ENCODE measurements at regions not wholly inside any gene's neighbourhood (a gene's known extent, or its start where the extent isn't known, plus 50 kb on each side); places are given as distances from the start of the nearest gene placed in this dataset.

DNA sequence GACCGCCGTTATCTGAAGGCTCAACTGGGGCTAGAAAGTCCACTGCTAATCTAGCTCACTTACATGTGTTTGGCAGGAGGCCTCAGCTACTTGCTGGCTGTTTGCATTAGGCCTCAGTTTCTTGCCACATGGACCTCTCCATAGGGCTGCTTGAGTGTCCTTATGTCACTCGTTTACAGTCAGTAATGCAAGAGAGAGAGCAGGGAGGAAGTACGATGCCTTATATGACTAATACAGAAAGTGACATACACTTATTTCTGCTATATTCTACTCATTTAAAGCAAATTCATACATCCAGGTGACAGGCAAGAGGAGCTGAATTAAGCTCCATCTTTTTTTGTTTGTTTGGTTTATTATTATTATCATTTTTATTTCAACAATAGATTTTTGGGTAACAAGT is 179.6 kb downstream of the LURAP1L start:
- no peak overlapping the region for H3K4me3 ChIP-seq (ENCODE audit: control extremely low read depth in 1 of 5, extremely low read depth in 1 of 5, insufficient read depth in 1 of 5, low read depth in 2 of 5, low read length in 4 of 5)
- no peak overlapping the region for H2AFZ ChIP-seq (ENCODE audit: insufficient read depth, low read depth, low read length, poor library complexity, severe bottlenecking)
- no peaks in the 10 kb centered on the region for H3K79me2 ChIP-seq (ENCODE audit: control insufficient read depth, insufficient read depth, low read length)
- DNase-seq (no peak), ATAC-seq (ENCODE audit: low read depth) (no peak)
- Mint-ChIP-seq H3K4me1 (no peaks in the 10 kb centered on the region), H3K4me3 (no peak overlapping the region), H3K27ac (no peak overlapping the region), H3K9me3 (ENCODE audit: insufficient read depth) (peaks cover 8% of the 10 kb centered on the region), H3K27me3 (no peaks in the 10 kb centered on the region)
- CTCF ChIA-PET, result no interaction called here
- H3K4me1 ChIP-seq (ENCODE audit: control insufficient read depth in 2 of 2, insufficient read depth in 2 of 2, low read length in 2 of 2), result no peaks in the 10 kb centered on the region
- H3K9ac ChIP-seq (ENCODE audit: low read length), result no peak overlapping the region
- no peak overlapping the region for H3K4me2 ChIP-seq (replicated peaks; ENCODE audit: low read depth, low read length, poor library complexity, severe bottlenecking)
- H3K27me3 ChIP-seq (replicated peaks in 1 of 4; ENCODE audit: control extremely low read depth in 1 of 4, control insufficient read depth in 3 of 4, insufficient read depth in 4 of 4, low read length in 3 of 4), result no peaks in the 10 kb centered on the region
- no peak overlapping the region for H3K27ac ChIP-seq (ENCODE audit: low read length in 2 of 2)
- 100% methylated on average over 2 of the region's 4 CpGs for WGBS (ENCODE audit: insufficient coverage)
- H4K20me1 ChIP-seq (ENCODE audit: control insufficient read depth, insufficient read depth, low read length, poor library complexity, severe bottlenecking), result no peaks in the 10 kb centered on the region
- H3K9me3 ChIP-seq (ENCODE audit: control extremely low read depth in 1 of 3, control insufficient read depth in 2 of 3, insufficient read depth in 1 of 3, low read length in 2 of 3), result peaks cover 0 to 7% (median 0%) of the 10 kb centered on the region in 3 donors
- POLR2A ChIA-PET, result no interaction called here
- no peaks in the 10 kb centered on the region for H3K36me3 ChIP-seq (replicated peaks in 1 of 2; ENCODE audit: control extremely low read depth in 1 of 2, control insufficient read depth in 1 of 2, extremely low read depth in 1 of 2, insufficient read depth in 2 of 2, low read length in 1 of 2)
- intact Hi-C loops (cut with micrococcal nuclease), result no loop called here
- TF ChIP-seq, protein P1, sequence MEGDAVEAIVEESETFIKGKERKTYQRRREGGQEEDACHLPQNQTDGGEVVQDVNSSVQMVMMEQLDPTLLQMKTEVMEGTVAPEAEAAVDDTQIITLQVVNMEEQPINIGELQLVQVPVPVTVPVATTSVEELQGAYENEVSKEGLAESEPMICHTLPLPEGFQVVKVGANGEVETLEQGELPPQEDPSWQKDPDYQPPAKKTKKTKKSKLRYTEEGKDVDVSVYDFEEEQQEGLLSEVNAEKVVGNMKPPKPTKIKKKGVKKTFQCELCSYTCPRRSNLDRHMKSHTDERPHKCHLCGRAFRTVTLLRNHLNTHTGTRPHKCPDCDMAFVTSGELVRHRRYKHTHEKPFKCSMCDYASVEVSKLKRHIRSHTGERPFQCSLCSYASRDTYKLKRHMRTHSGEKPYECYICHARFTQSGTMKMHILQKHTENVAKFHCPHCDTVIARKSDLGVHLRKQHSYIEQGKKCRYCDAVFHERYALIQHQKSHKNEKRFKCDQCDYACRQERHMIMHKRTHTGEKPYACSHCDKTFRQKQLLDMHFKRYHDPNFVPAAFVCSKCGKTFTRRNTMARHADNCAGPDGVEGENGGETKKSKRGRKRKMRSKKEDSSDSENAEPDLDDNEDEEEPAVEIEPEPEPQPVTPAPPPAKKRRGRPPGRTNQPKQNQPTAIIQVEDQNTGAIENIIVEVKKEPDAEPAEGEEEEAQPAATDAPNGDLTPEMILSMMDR (IDR thresholded peaks at IDR 0.05), result no peak
- TF ChIP-seq EZH2 (IDR thresholded peaks at IDR 0.05; ENCODE audit: borderline replicate concordance, insufficient read depth, low read depth, low read length, poor library complexity, severe bottlenecking), result no peak

DNA sequence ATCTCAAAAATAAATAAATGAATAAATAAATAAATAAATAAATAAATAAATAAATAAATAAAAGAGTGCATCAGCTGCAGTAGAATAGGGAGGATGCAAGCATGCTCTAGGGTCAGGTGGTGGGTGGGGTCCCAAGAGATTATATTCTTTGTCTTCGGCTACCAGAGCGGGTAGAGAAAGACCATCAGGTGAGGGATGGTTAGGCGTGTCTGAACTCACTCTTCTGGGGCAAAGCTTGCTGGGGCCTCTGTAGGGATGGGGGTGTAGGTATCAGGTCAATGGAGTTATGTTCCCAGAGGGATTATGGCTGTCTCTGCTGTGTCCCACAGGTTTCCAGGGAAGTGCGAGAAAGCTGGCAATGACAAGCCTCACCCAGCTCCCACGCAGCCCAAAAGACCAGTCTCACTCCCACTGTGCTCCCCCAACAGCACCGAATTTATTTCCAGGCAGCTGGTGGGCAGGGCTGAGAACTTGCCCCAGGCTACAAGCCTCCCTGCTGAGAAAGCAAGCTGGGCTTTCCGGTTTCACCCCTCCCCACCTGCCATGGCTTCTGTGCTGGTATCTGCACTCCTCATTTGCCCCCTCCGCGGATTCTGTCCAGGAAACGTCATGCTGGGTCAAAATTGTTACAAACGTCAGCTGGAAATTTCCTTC is 180.8 kb downstream of the LURAP1L start:
- Mint-ChIP-seq H3K27me3 (no peaks in the 10 kb centered on the region), H3K4me1 (no peaks in the 10 kb centered on the region), H3K4me3 (no peak overlapping the region), H3K9me3 (ENCODE audit: insufficient read depth) (peaks cover 8% of the 10 kb centered on the region), H3K27ac (no peak overlapping the region)
- no peak for DNase-seq
- ChIA-PET CTCF (no interaction called here), POLR2A (no interaction called here)
- Histone ChIP-seq H3K4me3 (ENCODE audit: control extremely low read depth in 1 of 5, extremely low read depth in 1 of 5, insufficient read depth in 1 of 5, low read depth in 2 of 5, low read length in 4 of 5) (no peak overlapping the region), H3K9me3 (ENCODE audit: control extremely low read depth in 1 of 3, control insufficient read depth in 2 of 3, insufficient read depth in 1 of 3, low read length in 2 of 3) (peaks cover 0 to 7% (median 0%) of the 10 kb centered on the region in 3 donors), H3K79me2 (ENCODE audit: control insufficient read depth, insufficient read depth, low read length) (no peaks in the 10 kb centered on the region), H3K36me3 (replicated peaks in 1 of 2; ENCODE audit: control extremely low read depth in 1 of 2, control insufficient read depth in 1 of 2, extremely low read depth in 1 of 2, insufficient read depth in 2 of 2, low read length in 1 of 2) (no peaks in the 10 kb centered on the region), H3K4me1 (ENCODE audit: control insufficient read depth in 2 of 2, insufficient read depth in 2 of 2, low read length in 2 of 2) (no peaks in the 10 kb centered on the region), H3K9ac (ENCODE audit: low read length) (no peak overlapping the region), H3K4me2 (replicated peaks; ENCODE audit: low read depth, low read length, poor library complexity, severe bottlenecking) (no peak overlapping the region), H4K20me1 (ENCODE audit: control insufficient read depth, insufficient read depth, low read length, poor library complexity, severe bottlenecking) (no peaks in the 10 kb centered on the region), H2AFZ (ENCODE audit: insufficient read depth, low read depth, low read length, poor library complexity, severe bottlenecking) (no peak overlapping the region), H3K27me3 (replicated peaks in 1 of 4; ENCODE audit: control extremely low read depth in 1 of 4, control insufficient read depth in 3 of 4, insufficient read depth in 4 of 4, low read length in 3 of 4) (no peaks in the 10 kb centered on the region), H3K27ac (ENCODE audit: low read length in 2 of 2) (no peak overlapping the region)
- no peak for ATAC-seq (ENCODE audit: low read depth)
- intact Hi-C loops (cut with micrococcal nuclease), result no loop called here
- TF ChIP-seq EZH2 (IDR thresholded peaks at IDR 0.05; ENCODE audit: borderline replicate concordance, insufficient read depth, low read depth, low read length, poor library complexity, severe bottlenecking), result no peak
- TF ChIP-seq, protein P1 (IDR thresholded peaks at IDR 0.05), result no peak
- WGBS (ENCODE audit: insufficient coverage), result 76% methylated on average over 11 of the region's 11 CpGs

Measured in B cell (primary cell).